Keratinocyte (primary cell): ENCODE measurements at regions not wholly inside any gene's neighbourhood (a gene's known extent, or its start where the extent isn't known, plus 50 kb on each side); places are given as distances from the start of the nearest gene placed in this dataset.

Source experiments
- DNase-seq: peaks from one replicate; pipeline ENCODE4 v3.0.0-alpha.2; 2011; ENCODE audit warnings: low read depth, missing footprints, low spot score
- FAIRE-seq: peaks from 2 replicates; lab custom pipeline; 2011; peaks lifted over from hg19 to GRCh38; lab: Jason Lieb, UNC
- H2AFZ ChIP-seq: 2 replicates; pipeline ENCODE4 v1.6.0; 2012; ENCODE audit warnings: low read length, control low read depth, inconsistent platforms; ENCODE audit not compliant: control insufficient read depth
- H3K27ac ChIP-seq: 2 replicates; pipeline ENCODE4 v1.5.1; 2011; ENCODE audit warnings: low read length; ENCODE audit not compliant: control insufficient read depth, insufficient read depth
- H3K27me3 ChIP-seq: 3 replicates; pipeline ENCODE4 v1.6.0; 2011; ENCODE audit warnings: low read length; ENCODE audit not compliant: control insufficient read depth, insufficient read depth; ENCODE audit errors: extremely low read depth
- H3K36me3 ChIP-seq, 2 experiments: 2 replicates in 1 of 2; 3 replicates in 1 of 2; pipeline ENCODE4 v1.5.1; 2011; ENCODE audit warnings: low read length in 2 of 2, mild to moderate bottlenecking in 1 of 2; ENCODE audit not compliant: control insufficient read depth in 2 of 2, insufficient read depth in 2 of 2; ENCODE audit errors: extremely low read depth in 1 of 2
- H3K4me1 ChIP-seq: 3 replicates; pipeline ENCODE4 v1.5.1; 2011; ENCODE audit warnings: low read length; ENCODE audit not compliant: control insufficient read depth, insufficient read depth; ENCODE audit errors: extremely low read depth
- H3K4me2 ChIP-seq: 3 replicates; pipeline ENCODE4 v1.6.0; 2011; ENCODE audit warnings: low read depth, low read length; ENCODE audit not compliant: control insufficient read depth, insufficient read depth; ENCODE audit errors: extremely low read depth
- H3K4me3 ChIP-seq, 3 experiments: fragments of 200-600 bp in 1 of 3; sonication (generic) in 1 of 3; 2 replicates in 2 of 3; 3 replicates in 1 of 3; pipeline ENCODE4 v1.5.1; 2011 to 2016; ENCODE audit warnings: low read length in 3 of 3, mild to moderate bottlenecking in 3 of 3, control low read depth in 2 of 3, inconsistent platforms in 1 of 3, low read depth in 1 of 3, mixed read lengths in 1 of 3, mixed run types in 1 of 3, moderate library complexity in 1 of 3; ENCODE audit not compliant: control insufficient read depth in 2 of 3, insufficient read depth in 2 of 3; ENCODE audit errors: extremely low read depth in 1 of 3
- H3K79me2 ChIP-seq: 2 replicates; pipeline ENCODE4 v1.6.0; 2012; ENCODE audit warnings: low read length; ENCODE audit not compliant: control insufficient read depth, insufficient read depth
- H3K9ac ChIP-seq: 3 replicates; pipeline ENCODE4 v1.6.0; 2011; ENCODE audit warnings: low read length; ENCODE audit not compliant: control insufficient read depth, insufficient read depth; ENCODE audit errors: extremely low read depth
- H3K9me1 ChIP-seq: 3 replicates; pipeline ENCODE4 v1.6.0; 2011; ENCODE audit warnings: low read length; ENCODE audit not compliant: control insufficient read depth, insufficient read depth; ENCODE audit errors: extremely low read depth
- H3K9me3 ChIP-seq: 2 replicates; pipeline ENCODE4 v1.5.1; 2012; ENCODE audit warnings: low read depth, low read length; ENCODE audit not compliant: control insufficient read depth
- H4K20me1 ChIP-seq: 3 replicates; pipeline ENCODE4 v1.6.0; 2011; ENCODE audit warnings: low read length; ENCODE audit not compliant: control insufficient read depth, insufficient read depth; ENCODE audit errors: extremely low read depth
- CTCF ChIP-seq, 3 experiments: IDR thresholded peaks in 1 of 3; conservative IDR thresholded peaks in 1 of 3; optimal IDR thresholded peaks in 1 of 3; 2 replicates in 2 of 3; 3 replicates in 1 of 3; pipeline versions ENCODE3 to v1.5.1; 2011; ENCODE audit warnings: low read length in 3 of 3, mild to moderate bottlenecking in 3 of 3, moderate library complexity in 2 of 3, control low read depth in 1 of 3, inconsistent platforms in 1 of 3; ENCODE audit not compliant: insufficient read depth in 2 of 3; ENCODE audit errors: extremely low read depth in 1 of 3
- EZH2 ChIP-seq: IDR thresholded peaks from one replicate; pipeline ENCODE4 v1.6.1; 2012; ENCODE audit warnings: inconsistent platforms, mild to moderate bottlenecking, low read length, moderate library complexity
- dilution Hi-C: fragments of 300-500 bp; cut with MboI; formaldehyde crosslinking; loops from one replicate; pipeline ENCODE4 v1.7.0; 2020; ENCODE audit warnings: low sequenced_read_pairs; ENCODE audit not compliant: extremely low pct_ligation_motif_present

GRCh38 chr6:14625173-14625895 lies 507.8 kb downstream of the CD83 start:
- dilution Hi-C loops = no loop called here
- H3K4me2 ChIP-seq = no peak overlapping the region
- TF ChIP-seq EZH2 (no peak), CTCF (optimal IDR thresholded peaks at IDR 0.05 in 1 of 3, IDR thresholded peaks at IDR 0.05 in 1 of 3, conservative IDR thresholded peaks at IDR 0.05 in 1 of 3; ENCODE audit: extremely low read depth in 1 of 3, insufficient read depth in 2 of 3, low read length in 3 of 3) (no peak)
- FAIRE-seq (no peak), DNase-seq (no peak)
- H3K27ac ChIP-seq = no peak overlapping the region
- H2AFZ ChIP-seq = no peak overlapping the region
- no peaks in the 10 kb centered on the region for H3K4me1 ChIP-seq
- no peaks in the 10 kb centered on the region for H3K9me3 ChIP-seq
- H3K79me2 ChIP-seq = no peaks in the 10 kb centered on the region
- H3K9ac ChIP-seq = no peak overlapping the region
- H3K27me3 ChIP-seq = no peaks in the 10 kb centered on the region
- H3K9me1 ChIP-seq = no peaks in the 10 kb centered on the region
- H4K20me1 ChIP-seq = no peaks in the 10 kb centered on the region
- H3K36me3 ChIP-seq = no peaks in the 10 kb centered on the region
- H3K4me3 ChIP-seq = no peak overlapping the region

GRCh38 chr6:14626556-14626955 lies 509.0 kb downstream of the CD83 start:
- no peak overlapping the region for H3K4me3 ChIP-seq
- dilution Hi-C loops = no loop called here
- no peaks in the 10 kb centered on the region for H3K36me3 ChIP-seq
- no peaks in the 10 kb centered on the region for H3K79me2 ChIP-seq
- no peaks in the 10 kb centered on the region for H3K9me1 ChIP-seq
- H3K27me3 ChIP-seq = no peaks in the 10 kb centered on the region
- TF ChIP-seq EZH2 (no peak), CTCF (optimal IDR thresholded peaks at IDR 0.05 in 1 of 3, IDR thresholded peaks at IDR 0.05 in 1 of 3, conservative IDR thresholded peaks at IDR 0.05 in 1 of 3; ENCODE audit: extremely low read depth in 1 of 3, insufficient read depth in 2 of 3, low read length in 3 of 3) (no peak)
- DNase-seq (no peak), FAIRE-seq (no peak)
- no peak overlapping the region for H3K4me2 ChIP-seq
- no peak overlapping the region for H3K9ac ChIP-seq
- no peaks in the 10 kb centered on the region for H3K9me3 ChIP-seq
- H2AFZ ChIP-seq = no peak overlapping the region
- H3K27ac ChIP-seq = no peak overlapping the region
- no peaks in the 10 kb centered on the region for H3K4me1 ChIP-seq
- H4K20me1 ChIP-seq = no peaks in the 10 kb centered on the region
